ENCODE measurements at regions not wholly inside any gene's neighbourhood (a gene's known extent, or its start where the extent isn't known, plus 50 kb on each side); places are given as distances from the start of the nearest gene placed in this dataset.

DNA sequence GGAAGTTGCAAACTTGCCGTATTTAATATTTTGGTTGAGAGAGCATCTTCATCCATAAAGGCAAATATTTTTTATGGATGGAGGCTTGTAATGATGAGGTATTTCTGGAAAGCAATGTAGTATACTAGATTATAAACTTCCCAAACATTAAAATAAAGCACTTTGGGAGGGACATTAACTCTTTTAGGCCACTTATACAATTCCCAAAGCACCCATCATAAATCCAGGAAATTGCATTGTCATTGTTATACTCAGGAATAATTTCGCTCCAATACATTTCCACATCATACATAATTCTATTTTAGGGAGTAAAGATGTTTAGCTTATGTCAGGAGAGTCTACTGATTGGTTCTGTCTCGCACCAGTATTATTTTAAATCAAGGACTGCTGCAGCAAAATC lies 212.7 kb upstream of the MKI67 start:
- no peak for TF ChIP-seq EZH2 (IDR thresholded peaks at IDR 0.05)
- TF ChIP-seq ZBTB33 (IDR thresholded peaks at IDR 0.05; ENCODE audit: extremely low read depth, insufficient replicate concordance, low read length): no peak
- no peak for TF ChIP-seq SP1 (IDR thresholded peaks at IDR 0.05; ENCODE audit: low read depth)
- TF ChIP-seq CTCF (IDR thresholded peaks at IDR 0.05 in 2 of 3, conservative IDR thresholded peaks at IDR 0.05 in 1 of 3; ENCODE audit: borderline replicate concordance in 1 of 3, insufficient read depth in 1 of 3, low read depth in 2 of 3, low read length in 2 of 3): no peak
- TF ChIP-seq POLR2A (IDR thresholded peaks at IDR 0.05; ENCODE audit: borderline replicate concordance, extremely low read depth, insufficient read depth, insufficient read length): no peak
- TF ChIP-seq MAX (IDR thresholded peaks at IDR 0.05): no peak
- TF ChIP-seq POLR2AphosphoS5 (IDR thresholded peaks at IDR 0.05; ENCODE audit: low read depth, low read length): no peak
- no peak for TF ChIP-seq SRF (IDR thresholded peaks at IDR 0.05; ENCODE audit: low read depth)
